ENCODE measurements at regions not wholly inside any gene's neighbourhood (a gene's known extent, or its start where the extent isn't known, plus 50 kb on each side); places are given as distances from the start of the nearest gene placed in this dataset.
"Not testable (repeated sequence)": the region's sequence is repeated elsewhere in the genome, so short reads cannot be mapped to it uniquely, and the experiment has no call there.

- no peak for DNase-seq
These were observed 126.2 kb upstream of the FNDC3A start for GRCh38 chr13:48849515-48849914.

GRCh38 chr13:48851707-48852106 is 124.0 kb upstream of the FNDC3A start:
- no peak for DNase-seq

GRCh38 chr13:48852911-48853727 is 122.6 kb upstream of the FNDC3A start:
- DNase-seq = no peak

- DNase-seq = no peak
These were observed 122.0 kb upstream of the FNDC3A start for GRCh38 chr13:48853728-48854102.

- DNase-seq = no peak
These were observed 118.1 kb upstream of the FNDC3A start for GRCh38 chr13:48857576-48857975.

- peak; percentile 8 for DNase-seq
These were observed 117.4 kb upstream of the FNDC3A start for GRCh38 chr13:48858122-48858902.

GRCh38 chr13:48859272-48860105 is 116.2 kb upstream of the FNDC3A start:
- DNase-seq = no peak

- no peak for DNase-seq
These were observed 115.3 kb upstream of the FNDC3A start for GRCh38 chr13:48860364-48860763.

GRCh38 chr13:48862572-48862971 is 113.1 kb upstream of the FNDC3A start:
- DNase-seq = no peak

GRCh38 chr13:48864100-48864499 is 111.6 kb upstream of the FNDC3A start:
- no peak for DNase-seq

- DNase-seq = no peak
These were observed 109.5 kb upstream of the FNDC3A start for GRCh38 chr13:48866249-48866648.

- no peak for DNase-seq
These were observed 102.6 kb upstream of the FNDC3A start for GRCh38 chr13:48873081-48873480.

GRCh38 chr13:48873587-48873986 is 102.1 kb upstream of the FNDC3A start:
- DNase-seq = no peak

- no peak for DNase-seq
These were observed 101.5 kb upstream of the FNDC3A start for GRCh38 chr13:48874165-48874564.

GRCh38 chr13:48875047-48875446 is 100.7 kb upstream of the FNDC3A start:
- no peak for DNase-seq

- no peak for DNase-seq
These were observed 99.4 kb upstream of the FNDC3A start for GRCh38 chr13:48876289-48876688.

GRCh38 chr13:48879432-48879831 is 96.3 kb upstream of the FNDC3A start:
- no peak for DNase-seq

GRCh38 chr13:48879854-48880253 is 95.9 kb upstream of the FNDC3A start:
- no peak for DNase-seq

- not testable (repeated sequence) for DNase-seq
These were observed 91.9 kb upstream of the FNDC3A start for GRCh38 chr13:48883786-48884185.

GRCh38 chr13:48885027-48885395 is 90.7 kb upstream of the FNDC3A start:
- DNase-seq = no peak

- DNase-seq = no peak
These were observed 87.1 kb upstream of the FNDC3A start for GRCh38 chr13:48888613-48889012.

- no peak for DNase-seq
These were observed 85.3 kb upstream of the FNDC3A start for GRCh38 chr13:48890391-48890790.

- DNase-seq = no peak
These were observed 84.1 kb upstream of the FNDC3A start for GRCh38 chr13:48891586-48891985.

Measured in DMS 273 treated with DMSO at 0.1 percent for 48 hours (cell line).